Breast epithelium (tissue), 3 donors: ENCODE measurements at regions not wholly inside any gene's neighbourhood (a gene's known extent, or its start where the extent isn't known, plus 50 kb on each side); places are given as distances from the start of the nearest gene placed in this dataset.
"Not testable (repeated sequence)": the region's sequence is repeated elsewhere in the genome, so short reads cannot be mapped to it uniquely, and the experiment has no call there.

ENCODE experiments used
- CTCF ChIP-seq, 3 donors: fragments of 450-650 bp; IDR thresholded peaks; one replicate each; pipeline ENCODE4 v1.5.1; 2016 to 2017; ENCODE audit warnings: antibody characterized with exemption in 3 of 3, mild to moderate bottlenecking in 3 of 3, moderate library complexity in 3 of 3
- POLR2A ChIP-seq: fragments of 450-650 bp; IDR thresholded peaks from one replicate; pipeline ENCODE4 v1.6.1; 2016; ENCODE audit warnings: antibody characterized with exemption, mild to moderate bottlenecking, moderate library complexity
- POLR2AphosphoS5 ChIP-seq, 3 donors: sonication (generic); formaldehyde crosslinking; IDR thresholded peaks; one replicate each; pipeline ENCODE4 v1.6.1; 2017; ENCODE audit warnings: antibody characterized with exemption in 3 of 3

GRCh38 chr2:41335573-41335972, 712.2 kb upstream of the PKDCC start:
- not testable (repeated sequence) for TF ChIP-seq CTCF (IDR thresholded peaks at IDR 0.05); POLR2A; POLR2AphosphoS5 (IDR thresholded peaks at IDR 0.05)
